ENCODE measurements at regions not wholly inside any gene's neighbourhood (a gene's known extent, or its start where the extent isn't known, plus 50 kb on each side); places are given as distances from the start of the nearest gene placed in this dataset.

GRCh38 chr5:93247105-93247504 is 333.9 kb downstream of the NR2F1-AS1 start:
- TF ChIP-seq, protein P1, sequence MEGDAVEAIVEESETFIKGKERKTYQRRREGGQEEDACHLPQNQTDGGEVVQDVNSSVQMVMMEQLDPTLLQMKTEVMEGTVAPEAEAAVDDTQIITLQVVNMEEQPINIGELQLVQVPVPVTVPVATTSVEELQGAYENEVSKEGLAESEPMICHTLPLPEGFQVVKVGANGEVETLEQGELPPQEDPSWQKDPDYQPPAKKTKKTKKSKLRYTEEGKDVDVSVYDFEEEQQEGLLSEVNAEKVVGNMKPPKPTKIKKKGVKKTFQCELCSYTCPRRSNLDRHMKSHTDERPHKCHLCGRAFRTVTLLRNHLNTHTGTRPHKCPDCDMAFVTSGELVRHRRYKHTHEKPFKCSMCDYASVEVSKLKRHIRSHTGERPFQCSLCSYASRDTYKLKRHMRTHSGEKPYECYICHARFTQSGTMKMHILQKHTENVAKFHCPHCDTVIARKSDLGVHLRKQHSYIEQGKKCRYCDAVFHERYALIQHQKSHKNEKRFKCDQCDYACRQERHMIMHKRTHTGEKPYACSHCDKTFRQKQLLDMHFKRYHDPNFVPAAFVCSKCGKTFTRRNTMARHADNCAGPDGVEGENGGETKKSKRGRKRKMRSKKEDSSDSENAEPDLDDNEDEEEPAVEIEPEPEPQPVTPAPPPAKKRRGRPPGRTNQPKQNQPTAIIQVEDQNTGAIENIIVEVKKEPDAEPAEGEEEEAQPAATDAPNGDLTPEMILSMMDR (IDR thresholded peaks at IDR 0.05): no peak
- no peak for TF ChIP-seq POLR2AphosphoS5 (IDR thresholded peaks at IDR 0.05; ENCODE audit: low read depth, low read length)
